DND-41 (cell line): ENCODE measurements at regions not wholly inside any gene's neighbourhood (a gene's known extent, or its start where the extent isn't known, plus 50 kb on each side); places are given as distances from the start of the nearest gene placed in this dataset.

ENCODE experiments used
- CTCF ChIP-seq: IDR thresholded peaks from 2 replicates; pipeline ENCODE4 v1.5.1; 2012; ENCODE audit warnings: borderline replicate concordance, low read length, moderate library complexity, mild to moderate bottlenecking; ENCODE audit not compliant: poor library complexity, severe bottlenecking; ENCODE audit errors: extremely low read depth
- EZH2 ChIP-seq: IDR thresholded peaks from 3 replicates; pipeline ENCODE4 v1.6.1; 2012; ENCODE audit warnings: borderline replicate concordance, low read depth, mild to moderate bottlenecking, moderate library complexity, low read length, inconsistent platforms; ENCODE audit not compliant: severe bottlenecking

DNA sequence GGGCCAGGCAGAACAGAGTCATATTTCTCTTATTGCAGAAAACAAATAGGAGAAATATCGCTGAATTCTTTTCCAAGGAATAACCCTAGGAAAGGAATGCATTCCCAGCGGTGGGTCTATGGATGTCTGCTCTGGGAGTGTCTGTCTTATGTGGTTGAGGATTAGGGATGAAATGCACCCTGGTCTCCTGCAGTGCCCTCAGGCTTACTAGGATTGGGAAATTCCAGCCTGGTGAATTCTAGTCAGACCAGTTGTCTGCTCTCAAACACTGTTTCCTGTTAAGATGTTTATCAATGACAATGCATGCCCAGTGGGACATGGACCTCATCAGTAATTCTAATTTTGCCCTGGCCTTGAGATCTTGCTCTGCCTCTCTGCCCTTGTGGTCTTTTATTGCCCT, 136.1 kb upstream of the ELAVL2 start:
- TF ChIP-seq EZH2: no peak
- no peak for TF ChIP-seq CTCF
